ENCODE measurements at regions not wholly inside any gene's neighbourhood (a gene's known extent, or its start where the extent isn't known, plus 50 kb on each side); places are given as distances from the start of the nearest gene placed in this dataset.

- TF ChIP-seq EZH2phosphoT487 (IDR thresholded peaks at IDR 0.05; ENCODE audit: insufficient read depth, low read depth) = no peak
- no peak for TF ChIP-seq EZH2 (IDR thresholded peaks at IDR 0.05; ENCODE audit: insufficient read depth, poor library complexity, severe bottlenecking)
Observed at GRCh38 chr7:46530081-46530750, 609.1 kb upstream of the IGFBP3 start.

All from GM23248 (cell line).